SU-DHL-6 (cell line): ENCODE measurements at regions not wholly inside any gene's neighbourhood (a gene's known extent, or its start where the extent isn't known, plus 50 kb on each side); places are given as distances from the start of the nearest gene placed in this dataset.

ENCODE experiments used
- CTCF ChIP-seq: fragments of 200-600 bp; sonication (generic); IDR thresholded peaks from one replicate; pipeline ENCODE4 v1.5.1; 2017; ENCODE audit warnings: antibody characterized with exemption, mild to moderate bottlenecking, low read length, moderate library complexity; ENCODE audit not compliant: insufficient read depth, poor library complexity, severe bottlenecking
- EZH2phosphoT487 ChIP-seq: fragments of 200-600 bp; sonication (generic), shearing (Covaris generic); conservative IDR thresholded peaks from 2 replicates; pipeline ENCODE4 v1.6.1; 2018; ENCODE audit warnings: mild to moderate bottlenecking, antibody characterized with exemption, low read length, moderate library complexity, mixed read lengths

- TF ChIP-seq CTCF = no peak
- TF ChIP-seq EZH2phosphoT487 = no peak
Measured at GRCh38 chr4:188534917-188535316, 395.7 kb downstream of the TRIML1 start.
